ENCODE measurements at regions not wholly inside any gene's neighbourhood (a gene's known extent, or its start where the extent isn't known, plus 50 kb on each side); places are given as distances from the start of the nearest gene placed in this dataset.

GRCh38 chr22:49079027-49079725 is 748.5 kb downstream of the BRD1 start:
- no peak for DNase-seq (ENCODE audit: low spot score)
- Histone ChIP-seq H3K27ac (no peak overlapping the region), H3K4me3 (no peak overlapping the region)
- no peak for TF ChIP-seq CTCF (IDR thresholded peaks at IDR 0.05)

GRCh38 chr22:49078076-49078710 is 749.5 kb downstream of the BRD1 start:
- Histone ChIP-seq H3K4me3 (no peak overlapping the region), H3K27ac (no peak overlapping the region)
- no peak for DNase-seq (ENCODE audit: low spot score)
- no peak for TF ChIP-seq CTCF (IDR thresholded peaks at IDR 0.05)

- TF ChIP-seq CTCF (IDR thresholded peaks at IDR 0.05) = no peak
- Histone ChIP-seq H3K27ac (no peak overlapping the region), H3K4me3 (no peak overlapping the region)
- DNase-seq (ENCODE audit: low spot score) = no peak
Observed at GRCh38 chr22:49077586-49077985, 750.1 kb downstream of the BRD1 start.

GRCh38 chr22:49077036-49077393 is 750.7 kb downstream of the BRD1 start:
- no peak for TF ChIP-seq CTCF (IDR thresholded peaks at IDR 0.05)
- DNase-seq (ENCODE audit: low spot score) = no peak

GRCh38 chr22:49076300-49077035 is 751.2 kb downstream of the BRD1 start:
- no peak for TF ChIP-seq CTCF (IDR thresholded peaks at IDR 0.05)
- H3K27ac ChIP-seq = no peak overlapping the region
- H3K4me3 ChIP-seq = no peak overlapping the region
- no peak for DNase-seq (ENCODE audit: low spot score)

More at GRCh38 chr22:49077036-49077393, 750.7 kb downstream of the BRD1 start:
- Histone ChIP-seq H3K27ac (no peak overlapping the region), H3K4me3 (no peak overlapping the region)

- Histone ChIP-seq H3K4me3 (no peak overlapping the region), H3K27ac (no peak overlapping the region)
- DNase-seq (ENCODE audit: low spot score) = no peak
- TF ChIP-seq CTCF (IDR thresholded peaks at IDR 0.05) = no peak
Observed at GRCh38 chr22:49075150-49075549, 752.5 kb downstream of the BRD1 start.
